Stimulated activated CD8-positive, alpha-beta memory T cell treated with anti-CD3 and anti-CD28 coated beads, Interleukin-15, amount 100 ng/mL, for 48 hours (primary cell): ENCODE measurements at regions not wholly inside any gene's neighbourhood (a gene's known extent, or its start where the extent isn't known, plus 50 kb on each side); places are given as distances from the start of the nearest gene placed in this dataset.
"Not testable (repeated sequence)": the region's sequence is repeated elsewhere in the genome, so short reads cannot be mapped to it uniquely, and the experiment has no call there.

Source experiments
- DNase-seq, 2 donors: peaks; one replicate each; pipeline ENCODE4 v3.0.0-alpha.2; 2020; ENCODE audit warnings: low read depth in 2 of 2

GRCh38 chr14:23897291-23897690, 56.3 kb upstream of the DHRS4 start:
- not testable (repeated sequence) for DNase-seq

GRCh38 chr14:23898359-23898758, 55.2 kb upstream of the DHRS4 start:
- DNase-seq = not testable (repeated sequence)

DNA sequence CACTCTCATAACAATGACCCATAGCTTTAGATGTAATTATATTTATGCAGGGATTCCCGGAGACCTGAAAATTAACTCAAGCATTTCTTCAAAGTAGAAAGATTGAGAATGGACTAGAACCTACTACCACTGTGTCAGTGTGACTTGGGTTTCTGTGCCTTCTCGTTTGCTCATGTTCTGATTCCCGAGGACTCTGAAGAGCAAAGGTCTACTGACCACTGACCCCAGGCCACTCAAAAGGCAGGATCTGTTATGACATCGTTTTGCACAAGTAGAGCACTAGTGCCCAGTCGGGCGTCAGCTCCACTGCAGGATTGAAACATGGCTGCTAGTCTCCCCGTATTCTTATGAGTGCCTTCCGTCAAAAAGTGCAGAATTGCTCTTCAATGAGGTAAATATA, 53.8 kb upstream of the DHRS4 start:
- no peak for DNase-seq

DNA sequence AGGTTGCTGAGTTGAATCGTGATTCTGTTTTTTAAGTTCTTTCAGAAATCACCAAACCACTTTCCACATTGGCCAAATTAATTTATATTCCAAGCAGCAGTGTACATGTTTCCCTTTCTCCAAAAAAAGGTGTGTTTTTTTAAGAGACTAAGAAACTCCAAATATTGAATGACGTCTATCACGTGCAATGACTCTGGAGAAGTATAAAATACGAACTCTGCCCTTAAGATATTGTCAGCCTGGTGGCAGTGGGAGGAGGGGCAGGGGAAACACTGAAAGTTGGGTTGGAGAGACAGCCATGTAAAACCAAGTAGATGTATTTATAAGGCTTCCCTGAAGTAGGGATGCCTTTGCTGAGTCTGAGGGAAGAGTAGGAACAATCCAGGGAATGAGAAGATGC, 50.1 kb upstream of the DHRS4 start:
- no peak for DNase-seq
